ENCODE measurements at regions not wholly inside any gene's neighbourhood (a gene's known extent, or its start where the extent isn't known, plus 50 kb on each side); places are given as distances from the start of the nearest gene placed in this dataset.
"Not testable (repeated sequence)": the region's sequence is repeated elsewhere in the genome, so short reads cannot be mapped to it uniquely, and the experiment has no call there.

GRCh38 chr6:168938546-168938945 lies 315.1 kb downstream of the THBS2 start:
- no peak for TF ChIP-seq CTCF (IDR thresholded peaks at IDR 0.05; ENCODE audit: low read depth, low read length, missing control alignments)
- DNase-seq (ENCODE audit: low read depth), result no peak

GRCh38 chr6:168937054-168937453 lies 316.6 kb downstream of the THBS2 start:
- H3K4me3 ChIP-seq (ENCODE audit: low read depth, low read length), result no peak overlapping the region
- TF ChIP-seq CTCF (IDR thresholded peaks at IDR 0.05; ENCODE audit: low read depth, low read length, missing control alignments), result no peak
- no peak for DNase-seq (ENCODE audit: low read depth)

More at GRCh38 chr6:168938546-168938945, 315.1 kb downstream of the THBS2 start:
- no peak overlapping the region for H3K4me3 ChIP-seq (ENCODE audit: low read depth, low read length)

- no peak for DNase-seq (ENCODE audit: low read depth)
- TF ChIP-seq CTCF (IDR thresholded peaks at IDR 0.05; ENCODE audit: low read depth, low read length, missing control alignments), result no peak
- no peak overlapping the region for H3K4me3 ChIP-seq (ENCODE audit: low read depth, low read length)
Observed at GRCh38 chr6:168935628-168936010, 318.0 kb downstream of the THBS2 start.

GRCh38 chr6:168934660-168935627 lies 318.7 kb downstream of the THBS2 start:
- no peak overlapping the region for H3K4me3 ChIP-seq (ENCODE audit: low read depth, low read length)
- TF ChIP-seq CTCF (IDR thresholded peaks at IDR 0.05; ENCODE audit: low read depth, low read length, missing control alignments), result no peak
- DNase-seq (ENCODE audit: low read depth), result no peak

GRCh38 chr6:168932171-168932570 lies 321.5 kb downstream of the THBS2 start:
- DNase-seq (ENCODE audit: low read depth), result not testable (repeated sequence)

GRCh38 chr6:168931072-168931471 lies 322.6 kb downstream of the THBS2 start:
- not testable (repeated sequence) for DNase-seq (ENCODE audit: low read depth); H3K4me3 ChIP-seq (ENCODE audit: low read depth, low read length)

More at GRCh38 chr6:168932171-168932570, 321.5 kb downstream of the THBS2 start:
- not testable (repeated sequence) for H3K4me3 ChIP-seq (ENCODE audit: low read depth, low read length)

GRCh38 chr6:168929871-168930450 lies 323.7 kb downstream of the THBS2 start:
- no peak for TF ChIP-seq CTCF (IDR thresholded peaks at IDR 0.05; ENCODE audit: low read depth, low read length, missing control alignments)
- DNase-seq (ENCODE audit: low read depth), result no peak

GRCh38 chr6:168928012-168928411 lies 325.6 kb downstream of the THBS2 start:
- no peak for DNase-seq (ENCODE audit: low read depth)
- TF ChIP-seq CTCF (IDR thresholded peaks at IDR 0.05; ENCODE audit: low read depth, low read length, missing control alignments), result no peak
- H3K4me3 ChIP-seq (ENCODE audit: low read depth, low read length), result no peak overlapping the region

More at GRCh38 chr6:168929871-168930450, 323.7 kb downstream of the THBS2 start:
- H3K4me3 ChIP-seq (ENCODE audit: low read depth, low read length), result no peak overlapping the region
